A549 (cell line): ENCODE measurements at regions not wholly inside any gene's neighbourhood (a gene's known extent, or its start where the extent isn't known, plus 50 kb on each side); places are given as distances from the start of the nearest gene placed in this dataset.

Experiments
- ATOH8 ChIP-seq: fragments of 250-450 bp; sonication (Bioruptor Pico); IDR thresholded peaks from 2 replicates; pipeline ENCODE4 v1.5.0; 2020; ENCODE audit warnings: low read depth, mild to moderate bottlenecking, moderate library complexity
- BCL3 ChIP-seq: fragments of >200 bp; sonication (Bioruptor Twin); formaldehyde crosslinking; IDR thresholded peaks from 3 replicates; pipeline ENCODE4 v1.6.1; 2016
- CTCF ChIP-seq: fragments of >200 bp; sonication (Bioruptor Twin); formaldehyde crosslinking; IDR thresholded peaks from 3 replicates; pipeline ENCODE4 v1.5.1; 2016
- E2F6 ChIP-seq: IDR thresholded peaks from 2 replicates; pipeline ENCODE4 v1.6.1; 2012; ENCODE audit warnings: low read depth, borderline replicate concordance
- ELK1 ChIP-seq: fragments of 150-350 bp; IDR thresholded peaks from 2 replicates; pipeline ENCODE4 v1.6.1; 2014; ENCODE audit warnings: low read depth, mild to moderate bottlenecking, low read length
- EP300 ChIP-seq, 2 experiments: fragments of >200 bp; sonication (Bioruptor Twin); formaldehyde crosslinking; IDR thresholded peaks; 2 replicates in 1 of 2; 3 replicates in 1 of 2; pipeline ENCODE4 v1.6.1; 2016 to 2017
- HOXB5 ChIP-seq: fragments of 250-450 bp; sonication (Bioruptor Pico); IDR thresholded peaks from 2 replicates; pipeline ENCODE4 v1.5.0; 2020; ENCODE audit warnings: mild to moderate bottlenecking, moderate library complexity
- JUN ChIP-seq, 2 experiments: fragments of >200 bp; sonication (Bioruptor Twin); formaldehyde crosslinking; IDR thresholded peaks; 2 replicates in 1 of 2; 3 replicates in 1 of 2; pipeline ENCODE4 v1.6.1; 2016 to 2017
- KDM1A ChIP-seq: fragments of 200-600 bp; sonication (generic); IDR thresholded peaks from 2 replicates; pipeline ENCODE4 v1.6.1; 2016; ENCODE audit warnings: low read depth, mild to moderate bottlenecking
- MAFK ChIP-seq: fragments of 450-650 bp; IDR thresholded peaks from 2 replicates; pipeline ENCODE4 v1.6.1; 2014; ENCODE audit not compliant: partially characterized antibody
- POLR2A ChIP-seq: IDR thresholded peaks from 2 replicates; pipeline ENCODE4 v1.6.1; 2012; ENCODE audit warnings: mild to moderate bottlenecking, low read length
- REST ChIP-seq: fragments of 200-600 bp; sonication (generic); IDR thresholded peaks from 2 replicates; pipeline ENCODE4 v1.6.1; 2016; ENCODE audit warnings: antibody characterized with exemption, mild to moderate bottlenecking, moderate library complexity
- USF2 ChIP-seq: fragments of 450-650 bp; IDR thresholded peaks from 2 replicates; pipeline ENCODE4 v1.6.1; 2014; ENCODE audit warnings: antibody characterized with exemption
- ZFP36 ChIP-seq: fragments of 450-650 bp; IDR thresholded peaks from 2 replicates; pipeline ENCODE4 v1.6.1; 2014; ENCODE audit warnings: borderline replicate concordance; ENCODE audit not compliant: partially characterized antibody

GRCh38 chr6:145538989-145539388 is 196.3 kb downstream of the EPM2A start:
- TF ChIP-seq REST (no peak), EP300 (IDR thresholded peaks at IDR 0.05) (no peak), CTCF (no peak), MAFK (no peak), POLR2A (no peak), ZFP36 (no peak), BCL3 (no peak), HOXB5 (no peak), ELK1 (no peak), ATOH8 (CRISPR knock-in tag) (no peak), KDM1A (no peak), E2F6 (no peak), USF2 (no peak), JUN (IDR thresholded peaks at IDR 0.05) (no peak)
